ENCODE measurements at regions not wholly inside any gene's neighbourhood (a gene's known extent, or its start where the extent isn't known, plus 50 kb on each side); places are given as distances from the start of the nearest gene placed in this dataset.

- TF ChIP-seq CTCF (IDR thresholded peaks at IDR 0.05) (no peak), POLR2A (IDR thresholded peaks at IDR 0.05) (no peak), EP300 (IDR thresholded peaks at IDR 0.05) (no peak), POLR2AphosphoS5 (IDR thresholded peaks at IDR 0.05) (no peak)
Measured at GRCh38 chr9:93815135-93815534, 140.0 kb downstream of the BARX1 start.
